Common myeloid progenitor, CD34-positive (primary cell): ENCODE measurements at regions not wholly inside any gene's neighbourhood (a gene's known extent, or its start where the extent isn't known, plus 50 kb on each side); places are given as distances from the start of the nearest gene placed in this dataset.

ENCODE experiments used
- CTCF ChIA-PET: fragments of 350-600 bp; sonication (Branson Sonifier 250); formaldehyde crosslinking; loops from one replicate; lab custom pipeline; 2021; ENCODE audit warnings: antibody characterized with exemption; lab: Charles Lee
- POLR2A ChIA-PET: fragments of 350-600 bp; sonication (Branson Sonifier 250); formaldehyde crosslinking; loops from one replicate; lab custom pipeline; 2021; ENCODE audit warnings: antibody characterized with exemption; lab: Charles Lee
- DNase-seq, 3 donors: peaks; one replicate each; pipeline versions ENCODE4 v3.0.0 to v3.0.0-alpha.2; 2013
- H3K27ac ChIP-seq, 2 experiments: 1 replicate in 1 of 2; 2 replicates in 1 of 2; pipeline ENCODE4 v1.7.0; 2013; ENCODE audit warnings: inconsistent platforms in 2 of 2, low read length in 2 of 2, mild to moderate bottlenecking in 2 of 2, low read depth in 1 of 2, moderate library complexity in 1 of 2; ENCODE audit not compliant: severe bottlenecking in 2 of 2, insufficient read depth in 1 of 2, poor library complexity in 1 of 2
- H3K27me3 ChIP-seq, 5 experiments: replicated peaks in 2 of 5; 1 replicate in 3 of 5; 2 replicates in 2 of 5; pipeline versions ENCODE4 v1.6.1 to v1.7.0; 2013; ENCODE audit warnings: low read length in 4 of 5, mild to moderate bottlenecking in 2 of 5, moderate library complexity in 2 of 5, inconsistent platforms in 1 of 5; ENCODE audit not compliant: insufficient read depth in 5 of 5, control insufficient read depth in 4 of 5
- H3K36me3 ChIP-seq, 4 experiments: 1 replicate in 2 of 4; 2 replicates in 2 of 4; pipeline versions ENCODE4 v1.6.1 to v1.7.0; 2013; ENCODE audit warnings: low read length in 3 of 4, control low read depth in 1 of 4, mild to moderate bottlenecking in 1 of 4; ENCODE audit not compliant: control insufficient read depth in 4 of 4, insufficient read depth in 4 of 4
- H3K4me1 ChIP-seq, 4 experiments: 1 replicate in 3 of 4; 2 replicates in 1 of 4; pipeline versions ENCODE4 v1.6.1 to v1.7.1; 2013; ENCODE audit warnings: low read length in 3 of 4, mild to moderate bottlenecking in 3 of 4, control low read depth in 1 of 4, inconsistent platforms in 1 of 4, moderate library complexity in 1 of 4; ENCODE audit not compliant: control insufficient read depth in 4 of 4, insufficient read depth in 4 of 4; ENCODE audit errors: control extremely low read depth in 1 of 4
- H3K4me3 ChIP-seq, 7 experiments: 1 replicate in 4 of 7; 2 replicates in 3 of 7; pipeline versions ENCODE4 v1.5.1 to v1.7.0; 2013; ENCODE audit warnings: mild to moderate bottlenecking in 7 of 7, low read length in 6 of 7, moderate library complexity in 6 of 7, inconsistent platforms in 2 of 7, low read depth in 2 of 7, control low read depth in 1 of 7; ENCODE audit not compliant: insufficient read depth in 4 of 7, control insufficient read depth in 1 of 7; ENCODE audit errors: extremely low read depth in 1 of 7
- H3K9me3 ChIP-seq, 5 experiments: 1 replicate in 4 of 5; 2 replicates in 1 of 5; pipeline versions ENCODE4 v1.6.1 to v1.7.1; 2013; ENCODE audit warnings: low read length in 4 of 5, mild to moderate bottlenecking in 2 of 5, inconsistent platforms in 1 of 5, low read depth in 1 of 5, moderate library complexity in 1 of 5; ENCODE audit not compliant: control insufficient read depth in 4 of 5, insufficient read depth in 2 of 5; ENCODE audit errors: control extremely low read depth in 1 of 5
- WGBS: methylation state at CpG from one replicate; pipeline ENCODE4 v1.1.5; 2013; ENCODE audit not compliant: insufficient coverage; 5-methylcytosine and 5-hydroxymethylcytosine counted together

DNA sequence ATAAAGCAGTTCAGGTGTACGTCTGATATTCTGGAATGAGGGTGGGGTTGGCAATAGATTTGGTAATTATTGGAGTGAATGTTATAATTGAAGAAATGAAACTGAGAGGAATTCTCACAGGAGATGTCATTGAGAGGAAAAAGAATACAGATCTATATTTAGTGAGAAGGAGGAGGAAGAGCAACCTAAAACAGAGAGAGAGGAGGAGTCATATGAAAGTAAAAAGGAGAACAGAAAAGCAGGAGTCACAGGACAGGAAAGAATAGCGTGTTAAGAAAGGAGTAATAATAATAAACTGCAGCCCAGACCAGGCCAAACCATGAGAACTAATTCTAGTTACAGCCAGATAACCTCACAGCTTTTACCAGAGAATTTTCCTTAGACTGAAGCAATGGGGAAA lies 62.7 kb upstream of the MROH9 start:
- CTCF ChIA-PET, result no interaction called here
- WGBS, result 85% methylated on average over 1 of the region's 2 CpGs
- Histone ChIP-seq H3K36me3 (no peaks in the 10 kb centered on the region), H3K4me3 (no peak overlapping the region), H3K27ac (no peak overlapping the region), H3K9me3 (no peaks in the 10 kb centered on the region), H3K27me3 (peaks cover 0 to 4% (median 0%) of the 10 kb centered on the region in 5 experiments), H3K4me1 (no peaks in the 10 kb centered on the region)
- DNase-seq, result no peak
- POLR2A ChIA-PET, result no interaction called here

GRCh38 chr1:170874671-170875070 lies 60.7 kb upstream of the MROH9 start:
- Histone ChIP-seq H3K4me3 (no peak overlapping the region), H3K4me1 (no peaks in the 10 kb centered on the region), H3K36me3 (no peaks in the 10 kb centered on the region), H3K27me3 (peaks cover 0 to 4% (median 0%) of the 10 kb centered on the region in 5 experiments), H3K27ac (no peak overlapping the region), H3K9me3 (no peaks in the 10 kb centered on the region)
- CTCF ChIA-PET, result no interaction called here
- 100% methylated on average over 1 of the region's 1 CpG for WGBS
- POLR2A ChIA-PET, result no interaction called here
- DNase-seq, result no peak

DNA sequence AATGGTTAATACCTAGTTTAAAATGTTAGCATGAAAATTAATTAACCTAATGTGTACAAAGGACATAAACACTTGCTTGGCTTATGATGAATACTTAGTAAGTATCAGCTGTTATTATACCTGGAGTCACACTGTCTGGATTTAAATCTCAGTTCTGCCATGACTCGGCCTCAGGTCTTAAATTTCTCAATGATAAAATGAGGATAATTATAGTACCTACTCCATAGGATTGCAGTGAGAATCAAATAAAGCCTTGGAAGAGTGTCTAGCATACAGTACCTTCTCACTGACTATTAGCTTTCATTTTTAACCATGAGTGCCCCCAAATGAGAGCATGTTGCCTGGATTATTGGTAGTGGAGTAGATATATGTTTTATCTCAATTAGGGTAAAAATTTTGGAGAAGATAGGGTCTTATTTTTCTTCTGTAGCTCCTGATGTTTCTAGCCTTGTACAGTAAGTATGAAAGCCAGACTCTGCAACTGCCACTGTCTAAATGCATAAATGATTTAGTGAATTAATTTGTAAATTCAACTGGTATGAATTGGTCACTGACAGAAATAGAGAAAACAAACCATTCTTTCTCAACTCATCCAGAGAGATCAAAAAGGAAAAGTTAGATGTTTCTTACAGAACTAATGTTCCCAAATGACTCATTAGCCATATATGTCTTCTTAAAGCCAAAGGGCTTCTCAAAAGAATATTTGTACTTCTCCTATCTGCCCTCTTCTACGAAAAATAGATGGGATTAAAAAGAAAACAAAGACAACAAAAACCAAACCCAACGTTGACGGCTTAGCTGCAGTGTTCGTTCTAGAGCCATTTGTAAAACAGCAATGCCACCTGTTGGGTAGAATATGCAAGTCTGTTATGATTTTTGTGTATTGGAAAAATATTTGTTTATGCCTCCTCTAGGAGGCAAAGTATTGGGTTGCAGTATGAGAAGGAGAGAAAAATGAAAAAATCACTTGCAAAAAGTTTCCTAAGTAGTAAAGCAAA lies 53.8 kb upstream of the MROH9 start:
- no peaks in the 10 kb centered on the region for H3K9me3 ChIP-seq
- ChIA-PET CTCF (interaction anchor here (0.8 kb wide), 1 partner anchor 176 kb away, joined by 3 read pairs; no protein-coding TSS in a partner anchor), POLR2A (no interaction called here)
- H3K36me3 ChIP-seq, result no peaks in the 10 kb centered on the region
- no peak overlapping the region for H3K4me3 ChIP-seq
- 33% methylated on average over 3 of the region's 5 CpGs for WGBS
- H3K27ac ChIP-seq, result no peak overlapping the region
- H3K4me1 ChIP-seq, result no peaks in the 10 kb centered on the region
- peaks cover 0 to 3% (median 2%) of the 10 kb centered on the region in 5 experiments for H3K27me3 ChIP-seq
- DNase-seq, result peak; percentile 1 to 31 (median 26)
